ENCODE measurements at regions not wholly inside any gene's neighbourhood (a gene's known extent, or its start where the extent isn't known, plus 50 kb on each side); places are given as distances from the start of the nearest gene placed in this dataset.

GRCh38 chr15:95888762-95889161 is 441.7 kb upstream of the NR2F2 start:
- Mint-ChIP-seq H3K27ac (no peak overlapping the region), H3K27me3 (ENCODE audit: low read depth) (peaks cover 21% of the 10 kb centered on the region), H3K4me3 (no peak overlapping the region), H3K36me3 (ENCODE audit: low read depth) (no peaks in the 10 kb centered on the region), H3K9me3 (no peaks in the 10 kb centered on the region), H3K4me1 (ENCODE audit: low read depth) (no peaks in the 10 kb centered on the region)
- no peak for DNase-seq (ENCODE audit: low spot score)

GRCh38 chr15:95894407-95894956 is 436.0 kb upstream of the NR2F2 start:
- DNase-seq (ENCODE audit: low spot score), result no peak
- Mint-ChIP-seq H3K27me3 (ENCODE audit: low read depth) (peaks cover 21% of the 10 kb centered on the region), H3K36me3 (ENCODE audit: low read depth) (no peaks in the 10 kb centered on the region), H3K9me3 (no peaks in the 10 kb centered on the region), H3K4me1 (ENCODE audit: low read depth) (no peaks in the 10 kb centered on the region), H3K4me3 (no peak overlapping the region), H3K27ac (no peak overlapping the region)

DNA sequence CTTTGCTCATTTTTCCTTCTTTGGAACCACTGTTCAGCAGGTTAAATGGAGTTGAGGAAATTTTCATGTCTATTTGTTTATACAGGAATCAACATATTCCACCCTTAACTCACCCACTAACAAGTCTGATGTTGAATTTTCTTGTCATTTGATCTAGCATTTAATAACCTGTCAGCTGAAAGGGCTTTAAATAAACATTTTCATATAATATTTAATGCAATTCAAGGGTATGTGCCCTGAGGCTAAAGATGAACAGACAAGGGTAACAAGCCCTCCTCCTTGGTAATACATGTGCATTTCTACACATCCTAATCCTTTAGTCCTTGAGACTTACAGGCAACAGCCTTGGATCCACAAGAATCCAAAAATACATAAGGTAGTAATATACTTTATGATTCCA is 435.0 kb upstream of the NR2F2 start:
- no peaks in the 10 kb centered on the region for H3K4me1 Mint-ChIP-seq (ENCODE audit: low read depth)
- H3K27me3 Mint-ChIP-seq (ENCODE audit: low read depth), result peaks cover 19% of the 10 kb centered on the region
- no peaks in the 10 kb centered on the region for H3K36me3 Mint-ChIP-seq (ENCODE audit: low read depth)
- H3K27ac Mint-ChIP-seq, result no peak overlapping the region
- no peak overlapping the region for H3K4me3 Mint-ChIP-seq
- no peak for DNase-seq (ENCODE audit: low spot score)
- H3K9me3 Mint-ChIP-seq, result no peaks in the 10 kb centered on the region

GRCh38 chr15:95897651-95898050 is 432.8 kb upstream of the NR2F2 start:
- Mint-ChIP-seq H3K4me3 (no peak overlapping the region), H3K4me1 (ENCODE audit: low read depth) (no peaks in the 10 kb centered on the region), H3K36me3 (ENCODE audit: low read depth) (no peaks in the 10 kb centered on the region), H3K27me3 (ENCODE audit: low read depth) (peaks cover 20% of the 10 kb centered on the region), H3K27ac (no peak overlapping the region), H3K9me3 (no peaks in the 10 kb centered on the region)
- no peak for DNase-seq (ENCODE audit: low spot score)

DNA sequence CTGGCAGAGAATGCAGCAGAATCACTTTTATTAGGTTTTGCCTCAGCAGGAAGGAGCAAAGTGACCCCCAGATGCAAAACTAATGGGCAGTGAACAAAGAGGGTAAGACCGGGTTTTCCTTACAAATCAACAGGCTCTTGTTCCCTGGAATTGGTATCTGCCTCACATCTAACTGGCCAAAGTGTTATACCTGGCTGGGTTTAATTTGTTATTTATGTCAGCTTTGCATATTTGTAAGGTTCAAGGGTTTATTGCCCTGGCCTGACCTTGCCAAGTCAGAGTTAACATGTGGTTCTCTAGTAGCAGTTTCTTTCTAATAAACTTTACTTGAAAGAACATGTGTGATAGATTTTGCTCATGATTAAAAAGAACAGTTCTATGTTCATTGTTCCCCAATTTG is 431.7 kb upstream of the NR2F2 start:
- H3K27ac Mint-ChIP-seq, result no peak overlapping the region
- H3K4me1 Mint-ChIP-seq (ENCODE audit: low read depth), result no peaks in the 10 kb centered on the region
- H3K9me3 Mint-ChIP-seq, result no peaks in the 10 kb centered on the region
- H3K36me3 Mint-ChIP-seq (ENCODE audit: low read depth), result no peaks in the 10 kb centered on the region
- H3K4me3 Mint-ChIP-seq, result no peak overlapping the region
- peaks cover 20% of the 10 kb centered on the region for H3K27me3 Mint-ChIP-seq (ENCODE audit: low read depth)
- DNase-seq (ENCODE audit: low spot score), result no peak

DNA sequence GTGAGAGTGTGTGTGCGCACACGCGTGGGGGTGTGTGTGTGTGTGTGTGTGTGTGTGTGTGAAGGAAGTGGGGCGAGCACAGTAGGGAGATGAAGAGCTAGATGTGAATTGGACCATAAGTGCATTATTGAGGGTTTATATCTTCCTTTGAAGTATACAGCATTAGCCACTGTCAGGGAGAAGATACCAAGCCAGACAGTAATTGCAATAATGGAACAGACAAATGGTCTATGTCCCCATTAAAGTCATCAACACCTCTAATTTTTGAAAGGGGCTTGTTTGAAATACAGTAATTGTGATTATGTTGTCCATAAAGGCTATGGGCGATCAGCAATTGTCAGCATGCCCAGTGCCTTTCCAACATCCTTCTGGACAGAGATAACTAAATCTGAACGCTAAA is 429.2 kb upstream of the NR2F2 start:
- Mint-ChIP-seq H3K27me3 (ENCODE audit: low read depth) (peaks cover 8% of the 10 kb centered on the region), H3K9me3 (no peaks in the 10 kb centered on the region), H3K36me3 (ENCODE audit: low read depth) (no peaks in the 10 kb centered on the region), H3K4me3 (no peak overlapping the region), H3K4me1 (ENCODE audit: low read depth) (no peaks in the 10 kb centered on the region), H3K27ac (no peak overlapping the region)
- no peak for DNase-seq (ENCODE audit: low spot score)

DNA sequence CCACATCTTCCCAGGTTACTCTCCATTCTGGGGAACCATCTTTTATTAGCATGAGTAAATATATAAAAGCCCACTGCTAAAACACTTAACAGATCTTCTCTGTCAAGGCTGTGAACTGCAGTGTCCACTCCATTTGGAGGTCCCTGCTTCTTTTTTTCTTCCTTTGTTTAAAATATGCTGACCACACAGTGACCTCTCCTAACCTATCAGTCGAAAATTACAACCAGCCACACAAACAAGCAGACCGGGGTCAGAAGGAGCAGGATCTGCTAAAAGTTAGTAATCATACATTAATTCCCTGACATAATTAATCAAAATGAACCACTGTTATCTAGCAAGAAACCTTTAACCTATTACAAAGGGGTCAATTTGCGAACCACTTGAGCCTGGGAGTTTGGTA is 427.9 kb upstream of the NR2F2 start:
- Mint-ChIP-seq H3K4me1 (ENCODE audit: low read depth) (no peaks in the 10 kb centered on the region), H3K4me3 (no peak overlapping the region), H3K27ac (no peak overlapping the region), H3K9me3 (no peaks in the 10 kb centered on the region), H3K27me3 (ENCODE audit: low read depth) (peaks cover 8% of the 10 kb centered on the region), H3K36me3 (ENCODE audit: low read depth) (no peaks in the 10 kb centered on the region)
- no peak for DNase-seq (ENCODE audit: low spot score)

- no peaks in the 10 kb centered on the region for H3K4me1 Mint-ChIP-seq (ENCODE audit: low read depth)
- peaks cover 8% of the 10 kb centered on the region for H3K27me3 Mint-ChIP-seq (ENCODE audit: low read depth)
- no peaks in the 10 kb centered on the region for H3K36me3 Mint-ChIP-seq (ENCODE audit: low read depth)
- DNase-seq (ENCODE audit: low spot score), result no peak
- no peak overlapping the region for H3K4me3 Mint-ChIP-seq
- no peak overlapping the region for H3K27ac Mint-ChIP-seq
- no peaks in the 10 kb centered on the region for H3K9me3 Mint-ChIP-seq
These were observed 427.1 kb upstream of the NR2F2 start for GRCh38 chr15:95903352-95903751.

DNA sequence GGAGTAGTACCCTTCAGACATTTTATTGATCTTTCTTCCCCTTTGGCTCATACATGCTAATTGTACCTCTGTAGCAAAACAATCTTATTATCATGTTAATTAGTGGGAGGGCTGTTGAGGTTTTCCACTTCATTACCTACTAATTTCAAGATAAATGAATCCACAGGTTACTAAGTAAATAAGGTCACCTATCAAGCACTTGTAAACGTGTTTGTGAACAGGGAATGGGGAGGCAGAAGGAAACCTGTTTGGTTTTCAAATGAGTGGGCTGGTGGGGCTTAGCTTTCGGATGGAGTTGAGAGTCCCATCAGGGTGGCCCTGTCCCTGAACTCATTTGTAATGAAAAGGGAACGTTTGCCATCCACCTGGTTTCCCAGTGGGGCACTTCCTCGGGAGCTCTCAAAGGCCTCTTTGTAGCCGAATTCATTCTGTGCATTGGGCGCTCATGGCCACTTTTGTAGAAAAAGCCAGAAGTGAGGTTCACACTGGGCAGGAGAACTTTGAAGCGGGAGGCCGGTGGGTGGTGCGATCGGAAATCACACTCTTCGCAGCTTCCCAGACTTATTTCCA is 419.8 kb upstream of the NR2F2 start:
- Mint-ChIP-seq H3K4me3 (no peak overlapping the region), H3K9me3 (no peaks in the 10 kb centered on the region), H3K27me3 (ENCODE audit: low read depth) (peaks cover 8% of the 10 kb centered on the region), H3K27ac (no peak overlapping the region), H3K4me1 (ENCODE audit: low read depth) (no peaks in the 10 kb centered on the region), H3K36me3 (ENCODE audit: low read depth) (no peaks in the 10 kb centered on the region)
- no peak for DNase-seq (ENCODE audit: low spot score)

DNA sequence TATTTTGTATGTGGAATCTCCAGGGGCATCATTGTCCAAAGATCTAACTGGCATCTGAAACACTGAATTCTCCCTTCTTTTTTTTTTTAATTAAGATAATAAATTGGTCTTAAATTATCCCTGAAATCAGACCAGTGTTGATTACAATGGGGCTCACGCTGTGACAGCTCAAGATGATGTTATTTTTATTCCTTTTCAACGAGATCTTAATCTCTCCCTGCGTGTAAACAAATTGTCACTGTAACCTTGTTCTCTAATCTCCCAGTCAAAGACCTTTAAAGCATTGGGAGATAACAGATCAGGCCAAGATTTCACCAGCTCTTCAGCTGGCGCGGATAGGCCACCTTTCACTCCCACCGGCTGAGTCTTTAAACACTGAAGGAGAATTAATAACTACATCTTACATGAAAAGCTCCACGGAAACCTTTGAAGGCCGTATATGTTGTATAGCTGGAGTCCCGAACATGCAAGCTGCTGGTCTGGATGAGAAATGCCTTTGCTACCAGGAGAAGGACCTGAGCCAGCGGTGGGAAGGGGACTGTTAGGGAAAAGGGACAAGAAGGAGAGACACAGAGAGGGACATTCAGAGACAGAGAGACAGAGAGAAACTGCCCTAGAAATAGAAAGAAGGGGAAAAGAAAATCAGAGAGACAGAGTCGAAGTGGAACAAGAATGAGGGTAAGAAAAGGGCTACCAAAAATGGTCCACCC is 418.8 kb upstream of the NR2F2 start:
- H3K4me1 Mint-ChIP-seq (ENCODE audit: low read depth), result no peaks in the 10 kb centered on the region
- H3K27me3 Mint-ChIP-seq (ENCODE audit: low read depth), result peaks cover 8% of the 10 kb centered on the region
- H3K36me3 Mint-ChIP-seq (ENCODE audit: low read depth), result no peaks in the 10 kb centered on the region
- no peaks in the 10 kb centered on the region for H3K9me3 Mint-ChIP-seq
- no peak overlapping the region for H3K27ac Mint-ChIP-seq
- H3K4me3 Mint-ChIP-seq, result no peak overlapping the region
- DNase-seq (ENCODE audit: low spot score), result no peak

- Mint-ChIP-seq H3K27ac (no peak overlapping the region), H3K4me1 (ENCODE audit: low read depth) (no peaks in the 10 kb centered on the region), H3K4me3 (no peak overlapping the region), H3K9me3 (no peaks in the 10 kb centered on the region), H3K27me3 (ENCODE audit: low read depth) (peaks cover 9% of the 10 kb centered on the region), H3K36me3 (ENCODE audit: low read depth) (no peaks in the 10 kb centered on the region)
- DNase-seq (ENCODE audit: low spot score), result no peak
These were observed 418.2 kb upstream of the NR2F2 start for GRCh38 chr15:95912280-95912625.

- Mint-ChIP-seq H3K4me1 (ENCODE audit: low read depth) (no peaks in the 10 kb centered on the region), H3K4me3 (no peak overlapping the region), H3K36me3 (ENCODE audit: low read depth) (no peaks in the 10 kb centered on the region), H3K27ac (no peak overlapping the region), H3K9me3 (no peaks in the 10 kb centered on the region), H3K27me3 (ENCODE audit: low read depth) (peaks cover 11% of the 10 kb centered on the region)
- no peak for DNase-seq (ENCODE audit: low spot score)
These were observed 417.8 kb upstream of the NR2F2 start for GRCh38 chr15:95912728-95913127.

DNA sequence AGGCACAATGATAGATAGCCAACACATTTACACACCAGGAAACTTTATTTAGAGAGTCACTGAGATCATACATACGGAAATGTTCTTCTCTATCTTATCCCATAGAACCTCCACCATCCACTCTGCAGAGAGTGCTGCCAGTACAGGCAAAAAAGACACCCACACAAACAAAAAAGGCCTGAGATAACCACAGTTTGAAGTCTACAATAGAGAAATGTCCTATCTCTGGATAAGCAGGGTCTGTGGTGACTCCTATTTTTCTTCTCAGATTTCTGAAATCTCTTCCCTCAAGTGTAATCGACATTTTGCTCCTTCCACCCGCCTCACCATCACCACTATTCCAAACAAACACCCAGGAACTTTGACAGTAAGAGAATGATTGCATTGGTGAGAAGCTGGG is 413.9 kb upstream of the NR2F2 start:
- H3K4me1 Mint-ChIP-seq (ENCODE audit: low read depth), result no peaks in the 10 kb centered on the region
- DNase-seq (ENCODE audit: low spot score), result no peak
- H3K27me3 Mint-ChIP-seq (ENCODE audit: low read depth), result peaks cover 17% of the 10 kb centered on the region
- H3K27ac Mint-ChIP-seq, result no peak overlapping the region
- H3K4me3 Mint-ChIP-seq, result no peak overlapping the region
- no peaks in the 10 kb centered on the region for H3K36me3 Mint-ChIP-seq (ENCODE audit: low read depth)
- H3K9me3 Mint-ChIP-seq, result no peaks in the 10 kb centered on the region

GRCh38 chr15:95918525-95918924 is 412.0 kb upstream of the NR2F2 start:
- H3K27me3 Mint-ChIP-seq (ENCODE audit: low read depth), result peaks cover 20% of the 10 kb centered on the region
- no peaks in the 10 kb centered on the region for H3K9me3 Mint-ChIP-seq
- H3K27ac Mint-ChIP-seq, result no peak overlapping the region
- H3K4me1 Mint-ChIP-seq (ENCODE audit: low read depth), result no peaks in the 10 kb centered on the region
- no peaks in the 10 kb centered on the region for H3K36me3 Mint-ChIP-seq (ENCODE audit: low read depth)
- no peak overlapping the region for H3K4me3 Mint-ChIP-seq
- DNase-seq (ENCODE audit: low spot score), result no peak

GRCh38 chr15:95919460-95919859 is 411.0 kb upstream of the NR2F2 start:
- no peak for DNase-seq (ENCODE audit: low spot score)
- Mint-ChIP-seq H3K27ac (no peak overlapping the region), H3K4me1 (ENCODE audit: low read depth) (no peaks in the 10 kb centered on the region), H3K36me3 (ENCODE audit: low read depth) (no peaks in the 10 kb centered on the region), H3K27me3 (ENCODE audit: low read depth) (peaks cover 20% of the 10 kb centered on the region), H3K9me3 (no peaks in the 10 kb centered on the region), H3K4me3 (no peak overlapping the region)
